Activated CD4-positive, alpha-beta T cell treated with anti-CD3 and anti-CD28 coated beads, Interleukin-2, amount 10 ng/mL, durations not matched to agents 24 days and 14 days (primary cell): ENCODE measurements at regions not wholly inside any gene's neighbourhood (a gene's known extent, or its start where the extent isn't known, plus 50 kb on each side); places are given as distances from the start of the nearest gene placed in this dataset.

ENCODE experiments used
- DNase-seq: peaks from one replicate; pipeline ENCODE4 v3.0.0; 2022
- H3K27ac Mint-ChIP-seq: one replicate; pipeline ENCODE4 v1.8.0; 2022; ENCODE audit warnings: mild to moderate bottlenecking, mixed read lengths
- H3K27me3 Mint-ChIP-seq: one replicate; pipeline ENCODE4 v1.8.0; 2022; ENCODE audit warnings: mixed read lengths
- H3K36me3 Mint-ChIP-seq: one replicate; pipeline ENCODE4 v1.8.0; 2022; ENCODE audit warnings: low read depth, mild to moderate bottlenecking, mixed read lengths
- H3K4me1 Mint-ChIP-seq: one replicate; pipeline ENCODE4 v1.8.0; 2021; ENCODE audit warnings: mixed read lengths
- H3K4me3 Mint-ChIP-seq: one replicate; pipeline ENCODE4 v1.8.0; 2022; ENCODE audit warnings: mild to moderate bottlenecking, moderate library complexity, mixed read lengths
- H3K9me3 Mint-ChIP-seq: one replicate; pipeline ENCODE4 v1.8.0; 2021; ENCODE audit warnings: mixed read lengths
- intact Hi-C: fragments of 100-400 bp; cut with micrococcal nuclease; formaldehyde crosslinking; loops from one replicate; pipeline ENCODE4 v1.15.1; 2023

- H3K36me3 Mint-ChIP-seq = no peaks in the 10 kb centered on the region
- H3K27me3 Mint-ChIP-seq = peaks cover 16% of the 10 kb centered on the region
- intact Hi-C loops = no loop called here
Measured at GRCh38 chr20:48259456-48259855, 474.2 kb upstream of the SULF2 start.

GRCh38 chr20:48257833-48258232 lies 472.6 kb upstream of the SULF2 start:
- H3K36me3 Mint-ChIP-seq = no peaks in the 10 kb centered on the region
- H3K9me3 Mint-ChIP-seq = peaks cover 5% of the 10 kb centered on the region
- H3K27ac Mint-ChIP-seq = no peak overlapping the region
- no peak for DNase-seq
- no peaks in the 10 kb centered on the region for H3K4me1 Mint-ChIP-seq
- intact Hi-C loops = no loop called here
- H3K27me3 Mint-ChIP-seq = peaks cover 19% of the 10 kb centered on the region
- no peak overlapping the region for H3K4me3 Mint-ChIP-seq

More at GRCh38 chr20:48259456-48259855, 474.2 kb upstream of the SULF2 start:
- DNase-seq = no peak
- Mint-ChIP-seq H3K27ac (no peak overlapping the region), H3K4me1 (no peaks in the 10 kb centered on the region), H3K9me3 (peaks cover 5% of the 10 kb centered on the region), H3K4me3 (no peak overlapping the region)

- intact Hi-C loops = no loop called here
- H3K4me3 Mint-ChIP-seq = no peak overlapping the region
- H3K36me3 Mint-ChIP-seq = no peaks in the 10 kb centered on the region
- no peaks in the 10 kb centered on the region for H3K9me3 Mint-ChIP-seq
- H3K27me3 Mint-ChIP-seq = peaks cover 2% of the 10 kb centered on the region
- H3K27ac Mint-ChIP-seq = no peak overlapping the region
- DNase-seq = no peak
- no peaks in the 10 kb centered on the region for H3K4me1 Mint-ChIP-seq
Measured at GRCh38 chr20:48247961-48248360, 462.7 kb upstream of the SULF2 start.

GRCh38 chr20:48246061-48246790 lies 460.9 kb upstream of the SULF2 start:
- DNase-seq = no peak
- Mint-ChIP-seq H3K9me3 (no peaks in the 10 kb centered on the region), H3K4me1 (no peaks in the 10 kb centered on the region), H3K27me3 (peaks cover 2% of the 10 kb centered on the region), H3K27ac (no peak overlapping the region), H3K36me3 (no peaks in the 10 kb centered on the region), H3K4me3 (no peak overlapping the region)
- intact Hi-C loops = no loop called here

- intact Hi-C loops = no loop called here
- H3K36me3 Mint-ChIP-seq = no peaks in the 10 kb centered on the region
- H3K27me3 Mint-ChIP-seq = peaks cover 2% of the 10 kb centered on the region
- no peaks in the 10 kb centered on the region for H3K4me1 Mint-ChIP-seq
- DNase-seq = no peak
- no peak overlapping the region for H3K4me3 Mint-ChIP-seq
- H3K27ac Mint-ChIP-seq = no peak overlapping the region
- no peaks in the 10 kb centered on the region for H3K9me3 Mint-ChIP-seq
Measured at GRCh38 chr20:48242623-48243022, 457.3 kb upstream of the SULF2 start.

- intact Hi-C loops = no loop called here
Measured at GRCh38 chr20:48241482-48241881, 456.2 kb upstream of the SULF2 start.

GRCh38 chr20:48238781-48239180 lies 453.5 kb upstream of the SULF2 start:
- no peak overlapping the region for H3K4me3 Mint-ChIP-seq
- H3K27me3 Mint-ChIP-seq = peaks cover 2% of the 10 kb centered on the region
- intact Hi-C loops = no loop called here
- H3K36me3 Mint-ChIP-seq = no peaks in the 10 kb centered on the region
- H3K27ac Mint-ChIP-seq = no peak overlapping the region
- H3K4me1 Mint-ChIP-seq = no peaks in the 10 kb centered on the region
- no peak for DNase-seq
- no peaks in the 10 kb centered on the region for H3K9me3 Mint-ChIP-seq

More at GRCh38 chr20:48241482-48241881, 456.2 kb upstream of the SULF2 start:
- no peaks in the 10 kb centered on the region for H3K9me3 Mint-ChIP-seq
- no peak overlapping the region for H3K4me3 Mint-ChIP-seq
- no peak overlapping the region for H3K27ac Mint-ChIP-seq
- no peaks in the 10 kb centered on the region for H3K36me3 Mint-ChIP-seq
- DNase-seq = no peak
- peaks cover 2% of the 10 kb centered on the region for H3K27me3 Mint-ChIP-seq
- H3K4me1 Mint-ChIP-seq = no peaks in the 10 kb centered on the region

GRCh38 chr20:48238326-48238725 lies 453.0 kb upstream of the SULF2 start:
- Mint-ChIP-seq H3K4me1 (no peaks in the 10 kb centered on the region), H3K27me3 (peaks cover 2% of the 10 kb centered on the region), H3K27ac (no peak overlapping the region), H3K9me3 (no peaks in the 10 kb centered on the region), H3K4me3 (no peak overlapping the region), H3K36me3 (no peaks in the 10 kb centered on the region)
- intact Hi-C loops = no loop called here
- no peak for DNase-seq

- H3K4me3 Mint-ChIP-seq = no peak overlapping the region
- no peak overlapping the region for H3K27ac Mint-ChIP-seq
- peaks cover 2% of the 10 kb centered on the region for H3K27me3 Mint-ChIP-seq
- H3K4me1 Mint-ChIP-seq = peaks cover 2% of the 10 kb centered on the region
- H3K36me3 Mint-ChIP-seq = no peaks in the 10 kb centered on the region
- intact Hi-C loops = no loop called here
- DNase-seq = no peak
- H3K9me3 Mint-ChIP-seq = peaks cover 5% of the 10 kb centered on the region
Measured at GRCh38 chr20:48236000-48236970, 451.0 kb upstream of the SULF2 start.

- intact Hi-C loops = no loop called here
- Mint-ChIP-seq H3K4me3 (no peak overlapping the region), H3K9me3 (peaks cover 6% of the 10 kb centered on the region), H3K4me1 (peaks cover 2% of the 10 kb centered on the region), H3K27me3 (peaks cover 2% of the 10 kb centered on the region), H3K36me3 (no peaks in the 10 kb centered on the region), H3K27ac (no peak overlapping the region)
- no peak for DNase-seq
Measured at GRCh38 chr20:48234951-48235350, 449.7 kb upstream of the SULF2 start.

- no peak overlapping the region for H3K4me3 Mint-ChIP-seq
- intact Hi-C loops = no loop called here
- H3K4me1 Mint-ChIP-seq = peaks cover 2% of the 10 kb centered on the region
- no peaks in the 10 kb centered on the region for H3K36me3 Mint-ChIP-seq
- no peak overlapping the region for H3K27ac Mint-ChIP-seq
- no peak for DNase-seq
- peaks cover 2% of the 10 kb centered on the region for H3K27me3 Mint-ChIP-seq
- H3K9me3 Mint-ChIP-seq = peaks cover 6% of the 10 kb centered on the region
Measured at GRCh38 chr20:48231253-48231930, 446.1 kb upstream of the SULF2 start.

GRCh38 chr20:48230216-48230615 lies 444.9 kb upstream of the SULF2 start:
- H3K4me3 Mint-ChIP-seq = no peak overlapping the region
- H3K27ac Mint-ChIP-seq = no peak overlapping the region
- H3K36me3 Mint-ChIP-seq = no peaks in the 10 kb centered on the region
- peaks cover 2% of the 10 kb centered on the region for H3K4me1 Mint-ChIP-seq
- peaks cover 6% of the 10 kb centered on the region for H3K9me3 Mint-ChIP-seq
- intact Hi-C loops = no loop called here
- peaks cover 2% of the 10 kb centered on the region for H3K27me3 Mint-ChIP-seq
- no peak for DNase-seq

- no peak for DNase-seq
- Mint-ChIP-seq H3K4me3 (no peak overlapping the region), H3K9me3 (peaks cover 6% of the 10 kb centered on the region), H3K36me3 (no peaks in the 10 kb centered on the region), H3K4me1 (no peaks in the 10 kb centered on the region), H3K27ac (no peak overlapping the region), H3K27me3 (peaks cover 2% of the 10 kb centered on the region)
- intact Hi-C loops = no loop called here
Measured at GRCh38 chr20:48227381-48227780, 442.1 kb upstream of the SULF2 start.

- H3K27me3 Mint-ChIP-seq = peaks cover 2% of the 10 kb centered on the region
- no peak overlapping the region for H3K27ac Mint-ChIP-seq
- peaks cover 4% of the 10 kb centered on the region for H3K9me3 Mint-ChIP-seq
- DNase-seq = no peak
- H3K4me3 Mint-ChIP-seq = no peak overlapping the region
- H3K36me3 Mint-ChIP-seq = no peaks in the 10 kb centered on the region
- intact Hi-C loops = no loop called here
- H3K4me1 Mint-ChIP-seq = no peaks in the 10 kb centered on the region
Measured at GRCh38 chr20:48226642-48227041, 441.4 kb upstream of the SULF2 start.
